ENCODE measurements at regions not wholly inside any gene's neighbourhood (a gene's known extent, or its start where the extent isn't known, plus 50 kb on each side); places are given as distances from the start of the nearest gene placed in this dataset.

GRCh38 chr15:70427167-70428120, 329.7 kb upstream of the TLE3 start:
- CTCF ChIA-PET = no interaction called here
- POLR2A ChIA-PET = no interaction called here

- CTCF ChIA-PET = no interaction called here
- POLR2A ChIA-PET = interaction anchor here (0.9 kb wide), 1 partner anchor 125 kb away, joined by 4 read pairs; no protein-coding TSS in a partner anchor
Measured at GRCh38 chr15:70426096-70426821, 328.5 kb upstream of the TLE3 start.

GRCh38 chr15:70424937-70425411, 327.3 kb upstream of the TLE3 start:
- ChIA-PET CTCF (no interaction called here), POLR2A (interaction anchor here (0.9 kb wide), 1 partner anchor 124 kb away, joined by 4 read pairs; no protein-coding TSS in a partner anchor)

GRCh38 chr15:70423267-70423666, 325.6 kb upstream of the TLE3 start:
- POLR2A ChIA-PET = no interaction called here
- CTCF ChIA-PET = no interaction called here

- CTCF ChIA-PET = no interaction called here
- POLR2A ChIA-PET = no interaction called here
Measured at GRCh38 chr15:70422342-70422741, 324.6 kb upstream of the TLE3 start.

- POLR2A ChIA-PET = no interaction called here
- CTCF ChIA-PET = no interaction called here
Measured at GRCh38 chr15:70420948-70421482, 323.3 kb upstream of the TLE3 start.

- POLR2A ChIA-PET = no interaction called here
- CTCF ChIA-PET = no interaction called here
Measured at GRCh38 chr15:70420086-70420947, 322.6 kb upstream of the TLE3 start.

- POLR2A ChIA-PET = no interaction called here
- CTCF ChIA-PET = no interaction called here
Measured at GRCh38 chr15:70418943-70419342, 321.2 kb upstream of the TLE3 start.

- ChIA-PET POLR2A (no interaction called here), CTCF (interaction anchor here (0.7 kb wide), 1 partner anchor 35 kb away, joined by 3 read pairs; no protein-coding TSS in a partner anchor)
Measured at GRCh38 chr15:70417535-70417934, 319.8 kb upstream of the TLE3 start.

GRCh38 chr15:70416829-70417228, 319.1 kb upstream of the TLE3 start:
- CTCF ChIA-PET = interaction anchor here (0.7 kb wide), 1 partner anchor 36 kb away, joined by 3 read pairs; no protein-coding TSS in a partner anchor

GRCh38 chr15:70415398-70415797, 317.7 kb upstream of the TLE3 start:
- ChIA-PET CTCF (no interaction called here), POLR2A (no interaction called here)

More at GRCh38 chr15:70416829-70417228, 319.1 kb upstream of the TLE3 start:
- POLR2A ChIA-PET = no interaction called here

- POLR2A ChIA-PET = no interaction called here
- CTCF ChIA-PET = no interaction called here
Measured at GRCh38 chr15:70414626-70415025, 316.9 kb upstream of the TLE3 start.

- ChIA-PET POLR2A (no interaction called here), CTCF (no interaction called here)
Measured at GRCh38 chr15:70412794-70413193, 315.1 kb upstream of the TLE3 start.

GRCh38 chr15:70411143-70411863, 313.6 kb upstream of the TLE3 start:
- CTCF ChIA-PET = no interaction called here
- POLR2A ChIA-PET = no interaction called here

GRCh38 chr15:70410371-70410985, 312.8 kb upstream of the TLE3 start:
- POLR2A ChIA-PET = no interaction called here
- CTCF ChIA-PET = no interaction called here

- ChIA-PET CTCF (no interaction called here), POLR2A (no interaction called here)
Measured at GRCh38 chr15:70409388-70409787, 311.7 kb upstream of the TLE3 start.

- CTCF ChIA-PET = no interaction called here
- POLR2A ChIA-PET = no interaction called here
Measured at GRCh38 chr15:70407955-70408354, 310.2 kb upstream of the TLE3 start.

- ChIA-PET POLR2A (no interaction called here), CTCF (no interaction called here)
Measured at GRCh38 chr15:70407336-70407670, 309.6 kb upstream of the TLE3 start.

All from activated CD8-positive, alpha-beta memory T cell treated with anti-CD3 and anti-CD28 coated beads for 36 hours (primary cell).